ENCODE measurements at regions not wholly inside any gene's neighbourhood (a gene's known extent, or its start where the extent isn't known, plus 50 kb on each side); places are given as distances from the start of the nearest gene placed in this dataset.
"Not testable (repeated sequence)": the region's sequence is repeated elsewhere in the genome, so short reads cannot be mapped to it uniquely, and the experiment has no call there.

GRCh38 chr4:20122198-20122988 is 129.3 kb upstream of the SLIT2 start:
- no peak for DNase-seq

- DNase-seq = no peak
These were observed 132.6 kb upstream of the SLIT2 start for GRCh38 chr4:20119141-20119540.

GRCh38 chr4:20109391-20109790 is 142.3 kb upstream of the SLIT2 start:
- DNase-seq = no peak

GRCh38 chr4:20106921-20107320 is 144.8 kb upstream of the SLIT2 start:
- no peak for DNase-seq

- no peak for DNase-seq
These were observed 149.9 kb upstream of the SLIT2 start for GRCh38 chr4:20101831-20102230.

GRCh38 chr4:20096911-20097310 is 154.8 kb upstream of the SLIT2 start:
- DNase-seq = no peak

GRCh38 chr4:20095805-20096541 is 155.7 kb upstream of the SLIT2 start:
- DNase-seq = no peak

GRCh38 chr4:20091781-20092180 is 159.9 kb upstream of the SLIT2 start:
- no peak for DNase-seq

GRCh38 chr4:20087522-20087911 is 164.2 kb upstream of the SLIT2 start:
- DNase-seq = no peak

- no peak for DNase-seq
These were observed 164.7 kb upstream of the SLIT2 start for GRCh38 chr4:20086799-20087521.

- DNase-seq = no peak
These were observed 165.5 kb upstream of the SLIT2 start for GRCh38 chr4:20086067-20086798.

- no peak for DNase-seq
These were observed 166.1 kb upstream of the SLIT2 start for GRCh38 chr4:20085653-20086052.

- DNase-seq = no peak
These were observed 166.5 kb upstream of the SLIT2 start for GRCh38 chr4:20085156-20085555.

GRCh38 chr4:20084488-20084887 is 167.2 kb upstream of the SLIT2 start:
- DNase-seq = no peak

- DNase-seq = no peak
These were observed 173.1 kb upstream of the SLIT2 start for GRCh38 chr4:20078644-20079043.

- DNase-seq = no peak
These were observed 176.3 kb upstream of the SLIT2 start for GRCh38 chr4:20075248-20075871.

- DNase-seq = no peak
These were observed 177.3 kb upstream of the SLIT2 start for GRCh38 chr4:20074450-20074849.

GRCh38 chr4:20065952-20066351 is 185.8 kb upstream of the SLIT2 start:
- no peak for DNase-seq

GRCh38 chr4:20062857-20063256 is 188.8 kb upstream of the SLIT2 start:
- DNase-seq = not testable (repeated sequence)

- no peak for DNase-seq
These were observed 189.7 kb upstream of the SLIT2 start for GRCh38 chr4:20062054-20062453.

GRCh38 chr4:20050768-20051167 is 200.9 kb upstream of the SLIT2 start:
- DNase-seq = no peak

GRCh38 chr4:20049889-20050288 is 201.8 kb upstream of the SLIT2 start:
- DNase-seq = no peak
